GM21529 (cell line): ENCODE measurements at regions not wholly inside any gene's neighbourhood (a gene's known extent, or its start where the extent isn't known, plus 50 kb on each side); places are given as distances from the start of the nearest gene placed in this dataset.
"Not testable (repeated sequence)": the region's sequence is repeated elsewhere in the genome, so short reads cannot be mapped to it uniquely, and the experiment has no call there.

Experiments used
- ATAC-seq: cut with Tn5 transposase; IDR thresholded peaks from one replicate; pipeline ENCODE4 v1.9.1; 2021; ENCODE audit not compliant: unreplicated experiment

DNA sequence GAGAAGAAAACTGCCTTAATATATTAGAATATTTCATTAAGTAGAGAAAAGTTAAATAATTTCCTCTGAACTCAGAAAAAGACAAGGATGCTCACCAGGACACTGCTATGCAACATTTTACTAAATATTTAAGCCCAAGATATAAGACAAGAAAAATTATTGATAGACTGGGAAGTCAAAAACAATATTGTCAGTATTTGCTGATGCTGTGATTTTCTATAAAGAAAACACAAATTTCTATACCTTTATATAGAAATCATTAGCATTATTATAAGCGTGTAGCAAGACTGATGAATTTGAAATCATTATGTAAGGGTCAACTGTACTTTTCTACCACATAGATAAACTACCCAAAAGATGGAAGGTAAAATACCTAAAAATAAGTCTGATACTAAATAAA lies 451.0 kb downstream of the RNF144A start:
- no peak for ATAC-seq

DNA sequence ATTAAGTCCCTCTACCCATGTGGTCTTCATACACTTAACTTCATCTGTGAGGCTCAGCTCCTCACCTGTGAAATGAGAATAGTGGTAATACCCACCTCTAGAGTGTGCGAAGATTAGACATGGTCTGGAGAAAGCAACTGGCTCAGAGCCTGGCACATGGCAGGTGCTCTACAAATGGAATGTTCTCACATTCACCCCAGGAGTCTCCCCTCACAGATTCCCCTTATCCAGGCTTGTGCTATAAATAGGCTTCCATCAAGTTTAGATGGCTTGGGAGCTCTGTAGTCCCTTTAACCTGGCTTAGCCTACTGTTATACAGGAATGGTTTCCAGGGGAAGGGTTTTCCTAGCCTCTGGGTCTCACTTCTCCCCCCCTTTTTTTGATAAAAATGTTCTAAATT lies 455.9 kb downstream of the RNF144A start:
- no peak for ATAC-seq

DNA sequence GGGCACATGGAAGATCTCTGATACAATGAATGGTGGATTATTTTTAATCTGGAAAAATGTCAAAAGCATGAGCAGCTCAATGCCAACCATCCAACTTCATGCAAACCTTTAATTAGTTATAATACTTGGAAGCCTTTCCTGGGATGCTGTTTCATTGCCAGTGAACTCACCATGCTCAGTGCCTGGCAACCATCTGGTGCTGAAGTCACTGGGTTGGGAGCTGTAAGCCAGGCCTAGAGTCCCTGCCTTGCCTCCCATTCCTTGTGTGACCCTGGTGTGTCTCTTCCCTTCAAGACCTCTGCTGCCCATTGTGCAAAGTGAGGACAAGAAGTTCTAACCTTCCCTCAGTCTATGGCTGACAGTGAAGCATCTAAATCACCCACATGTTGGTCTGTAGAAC lies 458.7 kb downstream of the RNF144A start:
- ATAC-seq: no peak

DNA sequence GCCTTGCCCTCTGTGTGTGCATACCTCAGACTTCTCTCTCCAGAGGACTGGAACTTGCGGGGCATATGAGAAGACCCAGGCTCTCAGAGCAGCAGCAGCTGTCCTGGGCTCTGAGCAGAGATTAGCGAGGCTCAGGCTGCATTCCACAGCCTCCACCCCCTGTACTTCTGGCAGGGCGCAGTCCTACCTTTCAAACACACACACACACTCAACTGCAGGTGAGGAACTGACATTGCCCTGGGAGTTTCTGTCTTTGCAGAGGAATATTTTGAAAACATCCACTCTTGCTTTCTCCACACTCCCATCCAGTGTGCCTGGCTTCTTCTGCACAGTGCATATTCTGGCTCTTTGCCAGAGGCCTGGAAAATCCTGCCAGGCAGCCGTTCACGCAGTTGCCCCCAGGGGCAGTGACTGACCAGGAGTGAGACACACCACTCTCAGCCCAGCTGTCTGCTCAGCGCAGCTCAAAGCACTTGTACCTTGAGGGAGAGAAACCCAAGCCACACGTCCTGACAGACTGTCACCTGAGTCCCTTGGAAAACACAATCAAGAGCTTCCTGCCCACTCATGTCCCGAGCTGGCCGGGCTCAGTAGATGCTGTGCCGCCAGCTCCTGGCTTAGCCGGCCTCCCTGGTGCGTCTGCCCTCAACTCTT lies 460.8 kb downstream of the RNF144A start:
- ATAC-seq: no peak

DNA sequence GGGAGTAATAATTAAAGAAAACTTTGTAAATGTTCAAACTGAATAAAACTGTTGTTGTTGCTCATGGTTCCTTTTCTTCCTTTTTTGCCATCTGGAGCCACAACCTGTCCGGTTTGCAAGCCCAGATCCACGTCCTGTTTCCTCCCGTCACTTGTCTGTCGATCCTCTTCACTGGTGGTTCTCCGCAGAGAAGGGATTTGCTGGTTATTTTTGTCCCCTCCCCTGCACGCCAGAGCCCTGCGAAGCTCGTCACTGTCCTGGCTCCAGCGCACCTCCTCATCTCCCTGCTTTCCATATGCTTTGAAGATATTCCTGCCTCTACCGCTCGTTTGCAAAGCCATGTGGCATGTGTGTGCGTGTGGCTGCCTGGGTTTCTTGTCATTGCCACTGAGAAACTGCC lies 461.4 kb downstream of the RNF144A start:
- ATAC-seq: no peak

DNA sequence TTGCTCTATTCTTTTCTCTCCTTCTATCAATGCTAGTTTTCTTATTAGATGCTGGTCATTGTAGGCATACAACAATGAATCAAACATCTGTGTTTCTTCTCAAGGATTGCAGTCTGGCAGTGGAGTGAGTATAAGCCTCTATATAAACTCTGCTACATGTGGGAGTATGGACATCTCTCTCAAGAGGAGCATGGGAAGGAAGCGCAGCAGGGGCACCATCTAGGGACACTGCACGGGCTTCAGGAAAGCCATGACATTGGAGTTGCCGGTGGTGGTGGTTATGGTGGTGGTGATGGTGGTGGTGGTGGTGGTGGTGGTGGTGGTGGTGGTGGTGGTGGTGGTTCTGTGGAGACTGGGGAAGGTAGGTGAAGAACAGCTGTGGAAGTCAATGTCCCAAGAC lies 462.6 kb downstream of the RNF144A start:
- ATAC-seq: no peak

DNA sequence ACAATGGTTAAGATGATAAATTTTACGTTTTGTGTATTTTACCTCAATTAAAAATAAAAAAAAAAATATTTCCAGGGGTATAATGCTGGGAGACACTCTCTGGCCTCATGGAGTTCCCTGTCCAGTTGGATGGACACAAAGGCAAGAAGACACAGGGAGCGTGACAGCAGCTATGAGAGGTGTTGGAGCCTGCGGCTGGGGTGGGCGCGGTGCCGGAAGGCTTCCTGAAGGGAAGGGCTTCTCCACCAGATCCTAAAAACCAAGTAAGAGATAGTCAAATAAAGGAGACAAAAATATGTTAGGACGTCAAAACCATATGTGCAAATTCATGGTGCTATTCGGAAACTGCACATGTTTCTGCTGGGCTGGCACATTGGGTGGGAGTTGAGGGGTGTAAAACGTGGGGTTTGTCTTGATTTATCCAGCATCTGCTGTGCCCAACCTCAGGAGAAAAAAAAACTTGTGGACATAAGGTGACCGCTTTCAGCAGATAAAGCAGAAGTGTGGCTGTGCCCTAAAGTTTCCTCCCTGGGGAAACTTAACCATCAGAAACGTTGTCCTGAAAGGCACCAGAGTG lies 467.6 kb downstream of the RNF144A start:
- no peak for ATAC-seq

DNA sequence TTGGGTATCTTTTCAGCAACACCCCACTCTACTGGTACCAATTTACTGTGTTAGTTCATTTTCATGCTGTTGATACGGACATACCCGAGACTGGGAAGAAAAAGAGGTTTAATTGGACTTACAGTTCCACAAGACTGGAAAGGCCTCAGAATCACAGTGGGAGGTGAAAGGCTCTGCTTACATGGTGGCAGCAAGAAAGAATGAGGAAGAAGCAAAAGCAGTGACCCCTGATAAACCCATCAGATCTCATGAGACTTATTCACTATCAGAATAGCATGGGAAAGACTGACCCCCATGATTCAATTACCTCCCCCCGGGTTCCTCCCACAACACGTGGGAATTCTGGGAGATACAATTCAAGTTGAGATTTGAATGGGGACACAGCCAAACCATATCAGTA lies 473.1 kb downstream of the RNF144A start:
- ATAC-seq: not testable (repeated sequence)

DNA sequence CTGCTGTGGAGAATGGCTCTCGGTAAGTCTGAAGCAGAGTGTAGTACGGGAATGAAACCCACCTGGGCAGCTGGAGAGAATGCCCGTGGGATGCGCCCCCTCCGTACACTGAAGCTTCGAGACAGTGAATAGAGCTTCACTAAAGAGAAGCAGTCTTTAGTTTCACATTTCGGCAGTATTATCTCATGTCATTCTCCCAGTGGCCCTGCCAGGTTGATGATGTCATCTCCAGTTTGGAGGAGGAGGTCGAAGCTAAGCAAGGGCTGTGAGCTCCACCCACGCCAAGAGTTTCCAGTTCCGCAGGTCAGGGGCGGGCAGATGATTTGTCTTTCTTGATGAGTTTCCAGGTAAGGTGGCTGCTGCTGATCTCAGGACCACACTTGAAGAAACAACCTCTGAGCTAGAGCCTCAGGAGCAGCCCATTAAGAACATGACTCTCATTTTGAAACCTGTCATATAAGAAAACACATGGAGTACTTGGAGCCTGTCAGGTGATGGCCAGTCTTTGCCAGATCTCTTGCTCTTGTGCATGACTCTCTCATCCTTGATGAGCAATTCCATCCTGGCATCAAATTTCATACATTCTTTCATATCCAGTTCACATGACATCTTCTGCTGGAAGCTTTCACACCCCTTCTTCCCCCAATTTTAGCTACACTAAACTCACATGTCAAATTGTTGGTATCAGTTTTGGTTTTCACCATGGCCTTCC lies 475.0 kb downstream of the RNF144A start:
- ATAC-seq: no peak

DNA sequence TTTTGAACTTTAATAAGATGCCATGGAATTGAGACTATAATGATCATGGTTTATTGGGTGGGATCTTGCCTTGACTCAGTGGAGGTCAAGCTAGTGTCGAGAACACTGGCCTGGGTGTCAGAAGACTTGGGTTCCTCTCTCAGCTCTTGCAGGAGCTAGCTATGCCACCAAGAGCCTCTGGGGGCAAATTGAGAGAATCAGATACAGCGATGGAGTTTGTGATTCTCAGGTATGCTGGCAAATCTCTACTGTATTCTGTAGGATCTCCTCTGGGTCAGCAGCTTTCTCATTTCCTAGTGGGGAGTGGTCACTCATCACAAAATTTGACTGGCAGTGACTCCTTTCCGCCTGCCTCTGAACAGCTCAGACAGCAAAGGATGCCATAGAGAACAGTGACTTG lies 477.0 kb downstream of the RNF144A start:
- no peak for ATAC-seq

DNA sequence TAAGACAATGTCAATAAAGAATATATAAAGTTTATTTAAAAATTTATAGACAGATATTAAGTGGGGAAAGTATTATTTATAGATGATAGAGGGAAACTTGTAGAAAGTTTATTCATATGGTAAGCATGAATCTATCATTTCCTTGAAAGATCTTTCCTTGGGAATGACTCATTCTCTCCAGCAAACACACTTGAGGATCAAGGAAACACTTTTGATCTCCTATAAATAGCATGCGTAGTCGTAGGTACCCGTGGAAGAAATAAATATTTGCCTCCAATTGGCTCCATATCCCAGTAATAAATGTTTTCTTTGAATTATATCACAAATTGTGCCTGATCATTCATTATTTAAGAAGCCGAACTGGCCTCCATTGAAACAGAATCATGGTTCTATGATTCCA lies 483.4 kb downstream of the RNF144A start:
- ATAC-seq: no peak

DNA sequence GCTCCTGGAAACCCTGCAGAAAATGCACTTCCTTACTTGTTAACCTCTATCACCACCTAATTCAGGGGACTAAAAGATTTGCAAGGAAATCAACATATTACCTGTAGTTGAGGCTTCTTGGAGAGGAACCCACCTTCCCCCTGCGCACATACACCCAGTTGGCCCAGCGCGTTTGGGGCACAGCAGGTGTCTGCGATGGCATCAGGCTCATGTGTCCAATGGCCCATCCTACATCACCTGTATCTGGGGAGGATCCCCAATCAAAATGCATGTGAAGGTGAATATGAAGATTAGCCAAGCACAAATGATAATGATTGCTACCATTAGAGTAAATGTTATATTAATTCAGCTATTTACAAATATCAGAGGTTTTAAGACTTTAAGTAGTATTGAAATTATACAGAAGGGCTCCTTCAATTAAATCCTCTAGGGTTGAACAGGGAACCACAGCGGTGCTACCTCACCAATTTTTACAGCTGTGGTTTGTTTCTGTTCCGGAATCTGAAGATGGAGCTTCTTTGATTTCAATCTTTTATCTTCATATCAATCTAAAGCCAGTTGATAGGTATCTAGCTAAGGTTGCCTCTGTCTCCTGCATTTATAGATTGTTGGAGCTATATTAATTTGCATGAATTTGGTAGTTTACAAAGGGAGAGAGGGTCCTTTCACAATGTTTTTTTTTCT lies 486.0 kb downstream of the RNF144A start:
- ATAC-seq: no peak

DNA sequence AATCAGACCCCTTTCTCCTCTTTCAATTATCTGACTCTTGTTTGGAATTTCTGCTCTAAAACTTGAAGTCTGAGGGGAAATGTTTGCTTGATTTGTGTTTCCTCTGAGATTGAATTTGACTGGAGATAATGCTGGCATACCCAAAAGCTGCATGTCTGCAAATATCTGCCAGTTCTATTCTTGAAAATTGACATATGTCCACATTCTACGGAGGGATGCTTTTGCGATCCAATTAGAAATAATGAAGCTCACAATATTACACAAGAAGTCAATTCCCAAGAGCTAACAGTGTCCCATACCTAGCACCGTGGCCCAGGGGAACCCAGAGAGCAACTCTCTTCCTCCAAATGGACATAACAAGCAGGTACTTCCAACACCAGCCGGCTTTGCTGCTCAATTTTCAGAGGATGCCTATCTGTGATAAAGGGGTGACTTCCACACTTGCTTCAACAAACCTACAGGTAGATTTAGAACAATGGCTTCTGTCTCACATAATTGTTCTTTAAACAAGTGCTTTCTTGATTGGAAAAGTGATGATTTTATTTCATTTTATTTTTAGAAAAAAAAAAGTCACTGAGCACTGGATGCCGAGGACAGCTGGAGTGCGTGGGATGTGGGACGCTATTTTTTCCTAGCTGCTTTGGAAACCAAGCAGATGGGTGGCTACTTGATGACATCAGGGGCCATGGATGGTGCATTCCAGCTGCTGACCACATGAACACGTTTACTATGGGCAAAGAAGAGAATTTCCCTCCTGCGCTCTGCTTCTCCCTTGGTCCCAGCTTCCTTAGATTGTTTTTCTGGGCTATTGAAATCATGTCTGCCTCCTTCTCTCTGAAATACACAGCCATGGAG lies 488.9 kb downstream of the RNF144A start:
- no peak for ATAC-seq

DNA sequence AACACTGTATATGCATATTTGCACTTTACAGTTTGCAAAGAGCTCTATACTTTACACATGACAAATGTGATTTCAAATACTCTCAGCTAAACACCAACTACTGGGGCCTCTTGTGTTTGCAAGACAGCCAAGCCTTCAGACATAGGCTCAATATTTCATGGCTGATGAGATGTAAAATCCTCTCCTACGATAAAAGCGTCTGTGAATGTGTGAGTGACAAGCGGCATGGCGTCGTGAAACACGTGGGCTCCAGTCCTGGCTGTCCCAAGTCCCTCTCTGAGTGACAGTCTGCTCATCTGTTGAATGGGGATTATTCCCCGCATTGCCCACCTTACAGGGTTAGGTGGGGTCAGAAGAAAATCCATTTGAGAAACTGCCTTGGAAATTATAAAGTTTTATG lies 489.8 kb downstream of the RNF144A start:
- ATAC-seq: no peak

DNA sequence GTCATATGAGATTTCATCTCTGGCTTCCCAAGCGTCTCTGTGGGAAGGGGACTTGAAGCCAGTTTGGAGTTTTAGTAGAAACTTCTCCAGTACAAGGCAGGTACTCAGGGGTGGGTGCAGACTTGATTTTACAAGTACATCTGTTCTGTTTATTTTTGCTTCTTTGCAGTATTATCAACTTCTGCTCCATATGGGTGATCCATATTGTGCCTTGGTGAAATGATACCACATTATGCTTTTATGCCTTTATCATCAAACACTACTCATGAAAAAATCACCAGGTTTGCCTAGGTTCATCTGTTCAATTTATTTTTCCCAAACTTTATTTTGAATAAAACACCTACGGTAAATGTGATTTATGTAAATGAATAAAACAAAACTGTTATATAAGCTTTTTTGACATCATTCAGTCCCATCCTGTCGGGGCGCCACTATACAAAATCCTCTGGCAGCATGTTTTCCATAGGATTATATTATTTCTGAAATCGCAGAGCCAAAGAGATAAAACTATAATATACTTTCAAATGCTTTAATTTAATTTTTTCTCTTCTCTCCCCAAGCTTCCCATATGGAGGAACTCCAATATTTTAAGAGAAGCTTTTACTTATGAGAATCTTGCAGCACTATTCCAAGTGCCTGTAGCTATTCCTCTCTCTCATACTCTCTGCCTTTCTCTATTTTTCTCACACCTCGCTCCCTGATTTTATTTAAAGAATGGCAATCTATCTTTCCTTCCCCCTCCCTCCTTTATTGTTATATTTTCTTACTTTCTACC lies 490.9 kb downstream of the RNF144A start:
- no peak for ATAC-seq

DNA sequence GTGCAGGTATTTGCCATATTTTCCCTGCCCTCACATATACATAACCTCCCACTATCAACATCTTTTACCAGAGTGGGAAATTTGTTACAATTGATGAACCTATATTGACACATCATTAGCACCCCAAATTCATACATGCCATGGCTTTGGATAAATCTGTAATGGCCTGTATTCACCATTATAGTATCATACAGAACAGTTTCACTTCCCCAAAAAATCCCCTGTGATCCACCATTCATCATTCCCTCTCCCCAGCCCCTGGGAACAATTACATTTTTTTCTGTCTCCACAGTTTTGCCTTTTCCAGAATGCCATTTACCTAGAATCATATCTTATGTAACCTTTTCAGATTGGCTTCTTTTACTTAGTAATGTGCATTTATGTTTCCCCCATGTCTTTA lies 494.5 kb downstream of the RNF144A start:
- no peak for ATAC-seq

DNA sequence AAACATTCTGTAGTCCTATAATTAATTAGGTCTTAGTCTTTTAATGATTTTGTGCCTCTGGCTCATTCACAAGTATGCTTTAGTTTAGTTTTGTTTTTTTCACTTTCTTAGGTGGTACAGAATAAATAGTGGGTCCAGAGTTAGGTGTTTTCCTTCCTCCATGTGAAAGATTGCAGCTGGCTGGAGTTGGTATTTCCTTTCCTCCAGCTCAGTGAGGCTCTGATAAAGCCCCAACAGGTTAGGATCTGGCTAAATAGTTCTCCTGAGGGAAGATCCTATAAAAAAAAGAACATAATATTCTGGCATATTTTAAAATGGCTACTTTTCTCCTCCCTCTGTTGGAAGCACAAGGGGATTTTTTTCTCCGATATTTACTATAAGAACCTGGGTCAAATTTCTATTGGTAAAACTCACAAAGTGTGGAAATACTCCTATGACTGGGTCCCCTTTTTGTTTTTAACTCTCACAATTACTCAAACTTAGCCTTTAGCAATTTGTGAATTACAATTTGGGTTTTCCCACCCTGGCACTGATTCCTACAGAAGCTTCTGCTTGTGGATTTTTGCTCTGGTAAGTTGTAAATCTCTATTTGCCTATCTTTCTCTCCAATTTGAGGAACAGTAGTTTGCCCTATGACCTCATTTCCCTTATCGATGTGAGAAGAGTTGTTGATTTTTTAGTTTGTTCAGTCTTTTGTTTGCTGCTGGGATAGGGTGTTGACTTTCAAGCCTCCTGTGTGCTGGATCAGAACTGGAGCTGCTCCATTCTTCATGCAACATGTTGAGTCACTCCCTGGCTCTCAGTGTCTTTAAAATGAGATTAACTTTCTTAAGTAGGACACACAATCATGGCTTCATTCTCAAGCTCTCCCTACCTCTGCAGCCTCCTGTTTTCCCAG lies 500.9 kb downstream of the RNF144A start:
- ATAC-seq: no peak

DNA sequence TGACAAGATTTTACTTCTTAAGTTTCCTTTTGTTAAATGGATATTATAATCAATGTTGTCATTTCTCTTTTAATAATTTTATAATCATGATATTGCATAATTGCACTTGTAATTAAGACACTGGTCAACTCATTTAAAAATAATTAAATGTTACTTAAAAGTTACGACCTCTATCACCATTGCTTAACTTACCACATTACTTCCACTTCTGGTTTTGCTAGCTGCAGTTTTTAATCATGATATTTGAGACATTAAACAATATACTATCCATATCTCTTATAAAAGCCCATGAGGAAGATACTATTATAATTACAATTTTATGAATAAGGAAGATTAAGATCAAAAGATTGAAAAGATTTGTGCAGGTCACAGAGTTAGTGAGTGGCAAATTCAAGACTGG lies 502.0 kb downstream of the RNF144A start:
- ATAC-seq: no peak

DNA sequence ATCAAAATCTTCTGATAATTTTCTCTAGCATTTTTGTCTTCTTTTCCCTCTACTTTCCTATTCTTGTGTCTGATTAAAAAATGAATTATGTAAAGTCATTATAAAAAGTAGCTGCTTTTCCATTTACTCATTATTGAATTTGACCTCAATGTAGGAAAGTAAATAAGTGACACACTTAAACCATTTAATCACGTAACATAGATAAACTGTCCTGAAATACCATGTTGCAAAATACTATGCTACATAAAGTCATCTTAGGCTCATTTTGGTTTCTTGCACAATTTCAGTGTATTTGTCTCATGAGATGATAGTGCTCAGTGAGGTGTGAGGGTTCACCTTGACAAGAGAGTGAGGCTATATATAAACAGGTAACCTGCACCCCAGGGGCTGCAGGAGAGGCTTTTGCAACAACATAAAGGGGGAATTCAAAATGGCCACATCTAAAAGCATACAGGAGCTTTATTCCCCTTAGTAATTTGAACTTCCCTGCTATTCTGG lies 502.7 kb downstream of the RNF144A start:
- no peak for ATAC-seq
